H1 (cell line): ENCODE measurements at regions not wholly inside any gene's neighbourhood (a gene's known extent, or its start where the extent isn't known, plus 50 kb on each side); places are given as distances from the start of the nearest gene placed in this dataset.

Source experiments
- ATF2 ChIP-seq: IDR thresholded peaks from 2 replicates; pipeline ENCODE4 v1.6.1; 2012; ENCODE audit warnings: low read length, inconsistent platforms
- ATF3 ChIP-seq: IDR thresholded peaks from 2 replicates; pipeline ENCODE4 v1.6.1; 2011; ENCODE audit warnings: low read depth, mild to moderate bottlenecking, low read length; ENCODE audit not compliant: insufficient read depth
- CHD7 ChIP-seq: fragments of 300-600 bp; sonication (generic); IDR thresholded peaks from 2 replicates; pipeline ENCODE4 v1.7.1; 2012; ENCODE audit warnings: low read length, moderate library complexity, mild to moderate bottlenecking, inconsistent platforms; ENCODE audit not compliant: insufficient replicate concordance
- SRF ChIP-seq: IDR thresholded peaks from 2 replicates; pipeline ENCODE4 v1.6.1; 2011; ENCODE audit warnings: mild to moderate bottlenecking, low read depth, low read length, moderate library complexity
- TF ChIP-seq, protein P1 (sequence below), 3 experiments: IDR thresholded peaks; 1 replicate in 2 of 3; 2 replicates in 1 of 3; pipeline versions ENCODE4 v1.5.1 to v1.6.1; 2011; ENCODE audit warnings: low read length in 3 of 3, mild to moderate bottlenecking in 3 of 3, inconsistent platforms in 2 of 3, low read depth in 1 of 3, moderate library complexity in 1 of 3; ENCODE audit not compliant: insufficient read depth in 1 of 3; ENCODE audit errors: control extremely low read depth in 1 of 3

GRCh38 chr2:123366239-123366837 is 658.7 kb upstream of the CNTNAP5 start (continued):
- no peak for TF ChIP-seq CHD7
- no peak for TF ChIP-seq ATF3
- TF ChIP-seq ATF2, result no peak
- no peak for TF ChIP-seq SRF
- TF ChIP-seq, protein P1, sequence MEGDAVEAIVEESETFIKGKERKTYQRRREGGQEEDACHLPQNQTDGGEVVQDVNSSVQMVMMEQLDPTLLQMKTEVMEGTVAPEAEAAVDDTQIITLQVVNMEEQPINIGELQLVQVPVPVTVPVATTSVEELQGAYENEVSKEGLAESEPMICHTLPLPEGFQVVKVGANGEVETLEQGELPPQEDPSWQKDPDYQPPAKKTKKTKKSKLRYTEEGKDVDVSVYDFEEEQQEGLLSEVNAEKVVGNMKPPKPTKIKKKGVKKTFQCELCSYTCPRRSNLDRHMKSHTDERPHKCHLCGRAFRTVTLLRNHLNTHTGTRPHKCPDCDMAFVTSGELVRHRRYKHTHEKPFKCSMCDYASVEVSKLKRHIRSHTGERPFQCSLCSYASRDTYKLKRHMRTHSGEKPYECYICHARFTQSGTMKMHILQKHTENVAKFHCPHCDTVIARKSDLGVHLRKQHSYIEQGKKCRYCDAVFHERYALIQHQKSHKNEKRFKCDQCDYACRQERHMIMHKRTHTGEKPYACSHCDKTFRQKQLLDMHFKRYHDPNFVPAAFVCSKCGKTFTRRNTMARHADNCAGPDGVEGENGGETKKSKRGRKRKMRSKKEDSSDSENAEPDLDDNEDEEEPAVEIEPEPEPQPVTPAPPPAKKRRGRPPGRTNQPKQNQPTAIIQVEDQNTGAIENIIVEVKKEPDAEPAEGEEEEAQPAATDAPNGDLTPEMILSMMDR (IDR thresholded peaks at IDR 0.05; ENCODE audit: control extremely low read depth in 1 of 3, insufficient read depth in 1 of 3, low read depth in 1 of 3, low read length in 3 of 3), result no peak
